ENCODE measurements at regions not wholly inside any gene's neighbourhood (a gene's known extent, or its start where the extent isn't known, plus 50 kb on each side); places are given as distances from the start of the nearest gene placed in this dataset.

DNA sequence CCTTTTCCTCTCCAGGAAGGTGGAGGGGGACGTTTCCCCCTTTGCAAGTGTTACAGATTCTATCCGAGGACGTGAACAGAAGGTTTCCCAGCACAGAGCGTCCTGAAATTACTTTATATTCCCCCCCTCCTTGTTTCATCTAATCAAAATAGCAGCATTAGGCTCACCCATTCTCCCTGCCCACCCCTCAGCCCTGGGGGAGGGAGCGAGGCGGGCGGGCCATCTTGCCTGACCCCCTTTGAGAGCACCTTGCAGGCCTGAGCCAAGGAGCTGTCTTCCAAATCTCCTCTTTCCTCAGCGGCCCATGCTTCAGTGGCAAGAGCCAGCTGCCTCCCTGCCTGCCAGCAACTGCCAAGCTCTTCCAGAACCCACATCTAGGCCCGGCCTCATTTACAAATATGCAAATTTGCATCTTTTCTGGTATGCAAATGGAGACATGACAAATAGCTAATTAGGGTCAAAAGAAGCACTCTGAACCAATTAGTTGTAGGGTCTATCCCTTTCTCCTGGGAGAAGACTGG, 69.1 kb upstream of the POU3F1 start:
- DNase-seq (ENCODE audit: low read depth, low spot score) = no peak

DNA sequence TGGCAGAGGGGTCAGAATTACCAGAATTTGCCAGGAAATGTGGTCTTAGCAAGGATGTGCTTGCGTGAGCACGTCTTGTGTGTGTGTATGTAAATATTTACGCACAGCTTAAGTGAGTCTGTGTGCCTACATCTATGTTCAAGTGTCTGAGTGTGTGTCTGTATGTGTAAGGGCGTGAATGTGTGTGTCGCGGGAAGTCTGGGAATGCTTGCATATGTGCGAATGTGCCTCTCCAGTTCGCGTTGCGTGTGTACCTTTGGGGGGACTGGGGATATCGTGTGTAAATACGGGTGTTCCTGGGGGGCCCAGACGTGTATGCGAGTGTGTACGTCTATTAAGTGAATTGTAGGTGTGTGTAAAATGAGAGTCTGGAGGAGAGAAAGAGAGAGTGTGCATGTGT, 68.6 kb upstream of the POU3F1 start:
- no peak for DNase-seq (ENCODE audit: low read depth, low spot score)

DNA sequence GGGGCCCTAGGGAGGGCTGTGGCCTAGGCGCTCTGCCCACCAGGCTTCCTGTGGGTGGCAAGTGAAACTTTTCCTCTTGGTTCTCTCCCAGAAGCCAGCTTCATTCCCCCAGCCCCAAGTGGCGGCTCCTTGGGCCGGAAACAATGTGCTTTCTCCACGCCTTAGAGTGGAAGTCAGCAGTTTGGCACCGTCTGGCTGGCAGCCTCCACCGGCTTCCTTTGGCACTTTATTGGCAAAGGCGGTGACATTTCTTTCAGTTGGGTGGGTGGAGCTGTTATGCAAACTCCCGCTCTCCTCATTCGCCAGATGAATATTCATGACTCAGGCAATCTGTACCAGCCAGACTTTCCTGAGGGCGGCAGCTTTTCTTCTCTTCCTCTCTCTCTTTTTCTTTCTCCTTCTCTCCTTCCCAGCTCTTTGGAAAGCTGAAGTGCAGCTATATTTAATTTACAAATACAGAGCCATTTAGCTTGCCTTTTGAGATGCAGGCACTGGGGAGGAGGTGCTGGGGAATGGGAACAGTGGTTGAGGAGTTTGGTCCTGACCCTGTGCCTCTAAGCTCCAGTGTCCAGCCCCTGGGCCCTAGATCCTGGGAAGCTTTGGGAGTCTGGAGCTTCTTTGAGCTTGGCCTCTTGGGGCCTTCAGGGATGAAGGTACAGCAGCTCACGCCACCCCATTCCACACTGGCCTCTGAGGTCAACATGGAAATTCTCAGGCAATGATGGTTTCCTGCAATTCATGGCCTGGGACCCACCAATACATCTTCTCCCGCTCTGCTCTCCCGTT, 67.8 kb upstream of the POU3F1 start:
- no peak for DNase-seq (ENCODE audit: low read depth, low spot score)

DNA sequence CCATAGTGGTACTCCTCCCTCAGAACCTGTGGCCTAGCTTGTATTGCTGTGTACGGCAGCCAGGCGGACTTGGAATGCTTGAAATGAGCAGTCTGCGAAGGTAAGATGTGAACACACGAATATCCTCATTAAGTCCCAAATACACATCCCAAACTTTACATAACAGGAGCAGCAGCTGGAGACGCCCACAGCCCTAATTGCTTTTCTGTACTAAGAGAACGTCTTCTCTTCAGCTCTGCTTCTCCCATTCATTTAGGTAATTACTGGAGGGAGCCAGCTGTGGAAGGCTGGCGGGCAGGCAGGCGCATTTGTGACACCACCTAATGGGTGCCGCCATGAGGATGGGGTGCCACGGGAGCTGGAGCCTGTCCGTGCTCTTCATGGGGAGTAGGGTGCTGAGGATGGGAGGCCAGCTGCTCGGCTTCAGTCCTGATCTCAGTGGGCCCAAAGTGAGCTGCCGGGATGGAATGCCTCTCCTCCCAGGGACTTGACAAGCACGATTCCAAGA, 66.6 kb upstream of the POU3F1 start:
- DNase-seq (ENCODE audit: low read depth, low spot score) = no peak

DNA sequence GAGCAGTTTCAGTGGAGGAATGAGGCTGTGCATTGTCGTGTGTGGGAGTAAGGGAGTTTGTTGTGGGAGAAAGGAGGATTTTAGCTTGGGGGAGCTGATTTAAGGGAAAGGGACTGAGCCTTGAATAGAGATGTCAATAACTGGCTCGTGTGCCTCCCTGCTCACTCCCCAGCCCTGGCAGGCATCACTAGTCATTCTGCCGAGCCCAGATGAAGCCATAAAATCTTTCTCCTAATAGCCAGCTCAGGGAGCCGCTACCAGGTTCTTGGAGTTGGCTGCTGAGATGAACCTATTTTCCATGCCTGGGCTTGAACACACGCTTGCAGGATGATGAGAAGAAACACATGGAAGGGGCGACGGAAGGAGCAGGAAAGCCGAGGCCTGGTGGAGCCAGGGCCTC, 65.0 kb upstream of the POU3F1 start:
- no peak for DNase-seq (ENCODE audit: low read depth, low spot score)

DNA sequence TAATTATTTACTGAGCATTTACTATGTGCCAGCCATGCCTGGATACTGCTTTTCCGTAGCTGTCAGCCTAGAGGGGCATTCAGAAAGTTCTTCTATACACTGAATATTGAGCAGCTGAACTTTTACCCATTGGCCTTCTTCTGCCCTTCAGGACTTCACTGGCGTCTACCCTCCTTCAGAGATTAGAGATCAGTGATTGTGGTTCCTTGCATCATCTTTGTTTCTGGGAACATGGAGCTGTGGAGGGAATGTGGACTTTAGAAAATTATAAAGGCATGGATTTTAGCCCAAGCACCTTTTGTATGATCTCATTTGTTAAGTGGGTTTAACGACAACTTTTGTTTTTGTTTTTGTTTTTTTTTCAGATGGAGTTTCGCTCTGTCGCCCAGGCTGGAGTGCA, 58.7 kb upstream of the POU3F1 start:
- no peak for DNase-seq (ENCODE audit: low read depth, low spot score)

DNA sequence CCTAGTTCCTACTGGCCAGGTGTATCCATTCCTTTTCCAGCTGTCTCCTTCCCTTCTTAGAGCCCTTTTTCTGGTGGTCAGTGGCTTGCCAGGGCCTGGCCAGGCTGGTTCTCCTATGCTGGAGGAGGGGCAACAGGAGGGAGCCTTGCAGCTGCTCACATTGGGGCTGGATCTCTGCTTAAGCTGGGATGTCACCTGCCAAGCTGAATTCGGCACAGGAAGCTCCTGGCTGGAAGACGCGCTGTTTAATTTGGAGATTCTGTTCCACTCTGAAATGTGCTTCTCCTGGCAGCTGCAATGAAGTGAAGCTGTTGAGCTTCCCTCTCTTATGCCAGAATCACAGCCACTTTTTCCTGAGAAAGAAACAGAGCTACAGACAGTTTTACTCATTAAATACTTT, 56.0 kb upstream of the POU3F1 start:
- no peak for DNase-seq (ENCODE audit: low read depth, low spot score)

DNA sequence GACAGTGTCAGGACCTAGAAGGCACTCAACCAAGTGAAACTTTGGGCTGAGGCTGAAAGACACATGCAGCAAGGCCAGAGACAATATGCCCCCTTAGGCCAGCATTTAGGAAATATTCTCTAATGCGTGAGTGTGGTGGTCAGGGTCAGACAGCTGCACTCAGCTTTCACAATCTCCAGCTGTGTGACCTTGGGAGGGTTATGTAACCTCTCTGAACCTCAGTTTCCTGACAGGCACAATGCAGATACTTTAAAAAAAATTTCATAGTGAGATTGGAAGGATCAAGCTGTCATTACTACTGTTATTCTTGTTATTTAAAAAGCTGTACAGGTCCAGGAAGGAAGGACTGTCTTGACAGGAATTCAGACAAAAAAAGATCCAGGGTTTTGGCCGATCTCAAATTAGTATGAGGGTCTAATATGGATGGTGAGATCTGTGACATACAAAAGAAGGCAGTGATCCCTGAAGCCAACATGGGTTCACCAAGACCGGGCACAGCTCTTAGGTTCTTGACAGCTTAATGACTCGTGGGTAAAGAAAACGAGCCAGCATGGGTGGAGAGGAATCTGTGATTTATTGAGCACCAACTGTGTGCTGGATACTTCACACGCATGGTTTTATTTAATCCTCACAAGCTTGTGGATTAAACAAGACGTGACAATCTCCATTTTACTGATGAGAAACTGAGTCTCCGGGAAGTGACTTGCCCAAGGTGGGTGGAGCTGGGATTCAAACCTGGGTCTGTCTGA, 54.6 kb upstream of the POU3F1 start:
- DNase-seq (ENCODE audit: low read depth, low spot score) = no peak

DNA sequence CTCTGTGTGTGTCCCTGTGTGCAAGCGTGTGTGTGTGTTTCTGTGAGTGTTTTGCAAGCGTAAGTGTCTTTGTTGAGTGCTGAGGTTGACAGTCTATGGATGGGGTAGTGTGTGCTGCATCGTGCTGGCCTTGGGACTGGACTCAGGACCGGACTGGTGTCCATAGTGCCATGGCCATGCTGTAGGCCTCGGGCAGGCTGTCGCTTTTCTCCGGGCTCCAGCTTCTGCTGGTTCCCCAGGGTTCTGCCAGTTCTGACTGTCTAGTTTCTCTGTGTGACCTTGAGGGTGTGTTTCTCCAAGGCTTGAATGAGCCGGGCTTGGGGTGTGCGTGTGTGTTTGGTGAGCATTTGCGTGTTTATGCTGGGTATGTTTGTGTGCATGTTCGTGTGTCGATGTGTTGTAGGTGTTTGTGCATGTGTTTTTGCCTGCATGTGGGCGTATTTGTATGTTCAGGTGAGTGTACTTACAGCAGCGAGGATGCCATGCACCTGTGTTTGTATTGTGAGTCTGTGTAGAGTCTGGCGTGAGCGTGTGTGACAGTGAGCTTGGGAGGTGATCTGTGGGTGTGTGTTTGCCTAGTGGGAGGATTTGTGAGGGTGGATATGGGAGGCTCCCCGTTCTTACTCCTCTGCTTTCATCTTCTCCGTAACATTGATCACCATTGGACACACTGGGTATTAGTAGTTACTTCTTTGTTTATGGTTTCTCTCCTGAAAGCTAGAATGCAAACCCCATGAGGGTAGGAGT, 51.7 kb upstream of the POU3F1 start:
- DNase-seq (ENCODE audit: low read depth, low spot score) = no peak

DNA sequence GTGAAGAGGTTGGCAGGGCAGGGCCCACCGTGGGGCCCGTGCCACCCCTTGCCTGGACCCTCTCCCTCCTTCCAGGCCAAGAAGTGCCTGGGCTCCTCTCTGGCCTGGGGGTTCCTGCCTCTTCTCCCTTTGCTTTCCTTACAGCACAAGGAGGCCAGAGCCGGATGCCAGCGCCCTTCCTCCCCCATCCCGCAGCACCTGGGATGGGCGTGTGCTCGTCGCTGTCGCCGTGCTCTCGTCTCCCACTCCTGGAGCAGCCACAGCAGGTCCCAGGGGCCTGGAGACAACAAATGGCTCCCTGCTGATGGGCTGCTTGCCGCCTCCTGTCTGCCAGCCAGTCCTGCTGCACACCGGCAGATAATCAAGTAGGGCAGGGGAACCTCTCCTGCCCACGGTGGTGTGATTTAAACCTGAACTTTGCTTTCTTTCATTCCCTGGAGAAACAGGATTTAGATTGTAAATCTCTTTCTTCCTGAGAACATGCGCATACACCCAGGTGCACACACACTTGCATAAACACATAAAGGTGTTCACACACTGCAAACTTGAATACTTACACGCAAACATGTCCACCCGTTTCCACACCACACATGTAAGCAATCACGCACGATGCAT, 50.8 kb upstream of the POU3F1 start:
- no peak for DNase-seq (ENCODE audit: low read depth, low spot score)

All from activated CD4-positive, CD25-positive, alpha-beta regulatory T cell treated with anti-CD3 and anti-CD28 coated beads, Interleukin-2, amount 50 U/mL, for 16 hours (primary cell).